ENCODE measurements at regions not wholly inside any gene's neighbourhood (a gene's known extent, or its start where the extent isn't known, plus 50 kb on each side); places are given as distances from the start of the nearest gene placed in this dataset.

GRCh38 chr9:79988126-79988525 lies 416.4 kb downstream of the TLE4 start:
- no peaks in the 10 kb centered on the region for H3K36me3 Mint-ChIP-seq (ENCODE audit: low read depth)
- no peak for ATAC-seq (ENCODE audit: poor library complexity)
- Histone ChIP-seq H3K4me1 (ENCODE audit: insufficient read depth, low read length) (no peaks in the 10 kb centered on the region), H3K4me3 (ENCODE audit: low read length) (no peak overlapping the region), H3K27me3 (ENCODE audit: control insufficient read depth in 1 of 2, insufficient read depth in 2 of 2, low read length in 2 of 2) (no peaks in the 10 kb centered on the region), H3K9me3 (ENCODE audit: control insufficient read depth in 1 of 2, insufficient read depth in 1 of 2, low read length in 2 of 2) (no peaks in the 10 kb centered on the region), H3K27ac (ENCODE audit: low read depth in 1 of 2, low read length in 2 of 2) (no peak overlapping the region), H3K36me3 (ENCODE audit: insufficient read depth, low read length) (no peaks in the 10 kb centered on the region)
- no peaks in the 10 kb centered on the region for H3K9me3 Mint-ChIP-seq
- ChIA-PET POLR2A (no interaction called here), CTCF (no interaction called here)
- no peaks in the 10 kb centered on the region for H3K4me1 Mint-ChIP-seq (ENCODE audit: low read depth)
- H3K4me3 Mint-ChIP-seq = no peak overlapping the region
- DNase-seq = no peak
- intact Hi-C loops (cut with DNase I, micrococcal nuclease) = no loop called here
- TF ChIP-seq, protein P1, sequence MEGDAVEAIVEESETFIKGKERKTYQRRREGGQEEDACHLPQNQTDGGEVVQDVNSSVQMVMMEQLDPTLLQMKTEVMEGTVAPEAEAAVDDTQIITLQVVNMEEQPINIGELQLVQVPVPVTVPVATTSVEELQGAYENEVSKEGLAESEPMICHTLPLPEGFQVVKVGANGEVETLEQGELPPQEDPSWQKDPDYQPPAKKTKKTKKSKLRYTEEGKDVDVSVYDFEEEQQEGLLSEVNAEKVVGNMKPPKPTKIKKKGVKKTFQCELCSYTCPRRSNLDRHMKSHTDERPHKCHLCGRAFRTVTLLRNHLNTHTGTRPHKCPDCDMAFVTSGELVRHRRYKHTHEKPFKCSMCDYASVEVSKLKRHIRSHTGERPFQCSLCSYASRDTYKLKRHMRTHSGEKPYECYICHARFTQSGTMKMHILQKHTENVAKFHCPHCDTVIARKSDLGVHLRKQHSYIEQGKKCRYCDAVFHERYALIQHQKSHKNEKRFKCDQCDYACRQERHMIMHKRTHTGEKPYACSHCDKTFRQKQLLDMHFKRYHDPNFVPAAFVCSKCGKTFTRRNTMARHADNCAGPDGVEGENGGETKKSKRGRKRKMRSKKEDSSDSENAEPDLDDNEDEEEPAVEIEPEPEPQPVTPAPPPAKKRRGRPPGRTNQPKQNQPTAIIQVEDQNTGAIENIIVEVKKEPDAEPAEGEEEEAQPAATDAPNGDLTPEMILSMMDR (IDR thresholded peaks at IDR 0.05) = no peak
- no peak overlapping the region for H3K27ac Mint-ChIP-seq
- peaks cover 6% of the 10 kb centered on the region for H3K27me3 Mint-ChIP-seq

- Histone ChIP-seq H3K27me3 (ENCODE audit: control insufficient read depth in 1 of 2, insufficient read depth in 2 of 2, low read length in 2 of 2) (no peaks in the 10 kb centered on the region), H3K27ac (ENCODE audit: low read depth in 1 of 2, low read length in 2 of 2) (no peak overlapping the region), H3K9me3 (ENCODE audit: control insufficient read depth in 1 of 2, insufficient read depth in 1 of 2, low read length in 2 of 2) (no peaks in the 10 kb centered on the region), H3K4me3 (ENCODE audit: low read length) (no peak overlapping the region), H3K36me3 (ENCODE audit: insufficient read depth, low read length) (no peaks in the 10 kb centered on the region), H3K4me1 (ENCODE audit: insufficient read depth, low read length) (no peaks in the 10 kb centered on the region)
- H3K4me3 Mint-ChIP-seq = no peak overlapping the region
- H3K36me3 Mint-ChIP-seq (ENCODE audit: low read depth) = no peaks in the 10 kb centered on the region
- ChIA-PET POLR2A (no interaction called here), CTCF (no interaction called here)
- intact Hi-C loops (cut with DNase I, micrococcal nuclease) = no loop called here
- no peak overlapping the region for H3K27ac Mint-ChIP-seq
- H3K9me3 Mint-ChIP-seq = no peaks in the 10 kb centered on the region
- peaks cover 7% of the 10 kb centered on the region for H3K27me3 Mint-ChIP-seq
- ATAC-seq (ENCODE audit: poor library complexity) = no peak
- no peaks in the 10 kb centered on the region for H3K4me1 Mint-ChIP-seq (ENCODE audit: low read depth)
- no peak for DNase-seq
- TF ChIP-seq, protein P1 (IDR thresholded peaks at IDR 0.05) = no peak
These were observed 414.7 kb downstream of the TLE4 start for GRCh38 chr9:79986437-79986836.

DNA sequence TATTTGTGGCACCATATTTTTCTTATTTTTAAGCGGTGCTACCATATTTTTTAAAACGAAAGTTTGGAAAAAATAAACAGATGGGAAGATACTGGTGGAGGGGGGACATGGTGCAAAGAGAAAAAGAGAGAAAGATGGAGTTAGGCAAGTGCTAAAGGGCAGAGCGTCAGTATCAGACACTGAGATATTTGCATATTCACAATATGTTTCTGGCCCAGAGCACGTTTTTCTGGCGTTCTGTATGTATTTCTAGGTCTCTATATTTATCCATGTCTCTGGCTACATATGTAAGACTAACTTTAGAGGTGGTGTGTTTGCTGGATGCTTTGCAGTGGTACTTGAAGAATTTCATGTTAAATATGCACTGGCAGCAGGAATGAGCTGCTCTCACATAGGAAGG lies 414.0 kb downstream of the TLE4 start:
- H3K4me1 Mint-ChIP-seq (ENCODE audit: low read depth) = no peaks in the 10 kb centered on the region
- Histone ChIP-seq H3K27ac (ENCODE audit: low read depth in 1 of 2, low read length in 2 of 2) (no peak overlapping the region), H3K4me1 (ENCODE audit: insufficient read depth, low read length) (no peaks in the 10 kb centered on the region), H3K36me3 (ENCODE audit: insufficient read depth, low read length) (no peaks in the 10 kb centered on the region), H3K4me3 (ENCODE audit: low read length) (no peak overlapping the region), H3K27me3 (ENCODE audit: control insufficient read depth in 1 of 2, insufficient read depth in 2 of 2, low read length in 2 of 2) (no peaks in the 10 kb centered on the region), H3K9me3 (ENCODE audit: control insufficient read depth in 1 of 2, insufficient read depth in 1 of 2, low read length in 2 of 2) (no peaks in the 10 kb centered on the region)
- no peak overlapping the region for H3K4me3 Mint-ChIP-seq
- ChIA-PET CTCF (no interaction called here), POLR2A (no interaction called here)
- TF ChIP-seq, protein P1 (IDR thresholded peaks at IDR 0.05) = no peak
- intact Hi-C loops (cut with DNase I, micrococcal nuclease) = no loop called here
- H3K27ac Mint-ChIP-seq = no peak overlapping the region
- no peaks in the 10 kb centered on the region for H3K36me3 Mint-ChIP-seq (ENCODE audit: low read depth)
- peaks cover 11% of the 10 kb centered on the region for H3K27me3 Mint-ChIP-seq
- no peak for DNase-seq
- ATAC-seq (ENCODE audit: poor library complexity) = no peak
- no peaks in the 10 kb centered on the region for H3K9me3 Mint-ChIP-seq

Data from CD4-positive, alpha-beta T cell (primary cell).